SJCRH30 (cell line): ENCODE measurements at regions not wholly inside any gene's neighbourhood (a gene's known extent, or its start where the extent isn't known, plus 50 kb on each side); places are given as distances from the start of the nearest gene placed in this dataset.

ENCODE experiments used
- DNase-seq, 2 experiments: peaks; one replicate each; pipeline ENCODE4 v3.0.0-alpha.2; 2015 to 2020
- H3K27ac ChIP-seq: fragments of 250-450 bp; sonication (Bioruptor Pico); 2 replicates; pipeline ENCODE4 v1.5.1; 2020; ENCODE audit warnings: mild to moderate bottlenecking, moderate library complexity
- H3K27me3 ChIP-seq: fragments of 250-450 bp; sonication (Bioruptor Pico); 2 replicates; pipeline ENCODE4 v1.5.1; 2020; ENCODE audit warnings: mild to moderate bottlenecking, moderate library complexity
- H3K36me3 ChIP-seq: fragments of 250-450 bp; sonication (Bioruptor Pico); 2 replicates; pipeline ENCODE4 v1.5.1; 2020; ENCODE audit warnings: mild to moderate bottlenecking, moderate library complexity
- H3K4me1 ChIP-seq: fragments of 250-450 bp; sonication (Bioruptor Pico); 2 replicates; pipeline ENCODE4 v1.5.1; 2020; ENCODE audit warnings: mild to moderate bottlenecking, moderate library complexity
- H3K4me3 ChIP-seq: fragments of 250-450 bp; sonication (Bioruptor Pico); 2 replicates; pipeline ENCODE4 v1.5.1; 2020; ENCODE audit warnings: mild to moderate bottlenecking, moderate library complexity
- H3K9me3 ChIP-seq: fragments of 250-450 bp; sonication (Bioruptor Pico); replicated peaks from 2 replicates; pipeline ENCODE4 v1.5.1; 2020; ENCODE audit warnings: mild to moderate bottlenecking, moderate library complexity

DNA sequence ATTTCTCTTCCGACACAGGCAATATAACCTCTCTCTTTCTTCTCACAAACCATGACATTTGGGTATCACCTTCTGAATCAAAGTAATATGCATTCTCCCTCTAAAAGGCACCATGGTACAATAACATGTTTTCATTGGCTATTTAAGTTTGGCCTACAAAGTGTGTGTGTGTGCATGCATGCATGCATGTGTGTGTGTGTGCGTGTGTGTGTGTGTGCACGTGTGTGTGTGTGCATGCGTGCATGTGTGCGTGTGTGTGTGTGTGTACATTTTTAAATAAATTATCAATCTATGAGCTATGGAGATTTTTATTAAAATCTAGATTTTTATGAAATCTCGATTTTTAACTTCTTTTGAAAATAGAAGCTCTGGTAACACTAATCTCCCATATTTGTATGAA is 745.3 kb upstream of the ZEB2 start:
- no peaks in the 10 kb centered on the region for H3K36me3 ChIP-seq
- no peak for DNase-seq
- H3K4me1 ChIP-seq: no peaks in the 10 kb centered on the region
- H3K9me3 ChIP-seq: no peaks in the 10 kb centered on the region
- H3K27me3 ChIP-seq: no peaks in the 10 kb centered on the region
- no peak overlapping the region for H3K27ac ChIP-seq
- no peak overlapping the region for H3K4me3 ChIP-seq

DNA sequence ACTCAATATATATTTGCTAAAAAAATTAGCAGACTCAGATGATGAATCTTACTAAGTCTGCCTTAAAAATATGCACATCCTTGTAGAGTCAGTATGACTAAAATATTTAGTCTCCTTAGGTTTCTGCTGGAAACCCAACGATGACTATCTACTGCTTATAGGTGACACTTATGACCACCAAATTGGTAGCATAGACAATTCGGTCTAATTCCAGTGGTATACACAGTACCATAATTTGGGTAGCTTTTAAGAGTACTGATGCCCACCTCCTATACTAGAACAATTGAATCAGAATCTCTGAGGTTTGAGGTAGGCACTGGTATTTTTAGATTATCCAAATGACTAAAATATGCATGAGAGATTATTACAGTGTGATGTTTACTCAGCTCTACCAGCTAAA is 740.8 kb upstream of the ZEB2 start:
- DNase-seq: no peak

DNA sequence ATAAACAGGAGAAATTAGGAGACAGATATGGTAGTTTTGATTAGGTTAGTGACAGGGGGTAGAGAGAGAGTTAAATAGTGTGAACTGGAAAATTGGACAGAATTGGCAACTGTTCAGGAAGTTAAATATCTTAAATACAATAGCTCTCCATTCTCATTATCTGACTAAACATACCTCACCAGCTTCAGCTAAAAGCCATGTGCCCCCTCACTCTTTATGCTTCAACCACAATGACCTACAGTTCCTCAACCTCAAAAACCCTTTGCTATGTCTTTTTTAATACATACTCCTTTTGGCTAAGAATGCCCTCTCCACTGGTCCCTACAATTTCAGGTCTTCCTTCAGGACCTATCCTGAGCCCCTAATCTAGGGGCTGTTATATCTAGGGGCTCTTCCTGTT is 740.2 kb upstream of the ZEB2 start:
- H3K4me1 ChIP-seq: no peaks in the 10 kb centered on the region
- no peaks in the 10 kb centered on the region for H3K27me3 ChIP-seq
- peak in 1 of 2 experiments; percentile 30 for DNase-seq
- no peaks in the 10 kb centered on the region for H3K36me3 ChIP-seq
- H3K4me3 ChIP-seq: no peak overlapping the region
- no peaks in the 10 kb centered on the region for H3K9me3 ChIP-seq
- H3K27ac ChIP-seq: no peak overlapping the region

More for the DNA sequence above, 740.8 kb upstream of the ZEB2 start:
- Histone ChIP-seq H3K9me3 (no peaks in the 10 kb centered on the region), H3K4me1 (no peaks in the 10 kb centered on the region), H3K4me3 (no peak overlapping the region), H3K27ac (no peak overlapping the region), H3K36me3 (no peaks in the 10 kb centered on the region), H3K27me3 (no peaks in the 10 kb centered on the region)

DNA sequence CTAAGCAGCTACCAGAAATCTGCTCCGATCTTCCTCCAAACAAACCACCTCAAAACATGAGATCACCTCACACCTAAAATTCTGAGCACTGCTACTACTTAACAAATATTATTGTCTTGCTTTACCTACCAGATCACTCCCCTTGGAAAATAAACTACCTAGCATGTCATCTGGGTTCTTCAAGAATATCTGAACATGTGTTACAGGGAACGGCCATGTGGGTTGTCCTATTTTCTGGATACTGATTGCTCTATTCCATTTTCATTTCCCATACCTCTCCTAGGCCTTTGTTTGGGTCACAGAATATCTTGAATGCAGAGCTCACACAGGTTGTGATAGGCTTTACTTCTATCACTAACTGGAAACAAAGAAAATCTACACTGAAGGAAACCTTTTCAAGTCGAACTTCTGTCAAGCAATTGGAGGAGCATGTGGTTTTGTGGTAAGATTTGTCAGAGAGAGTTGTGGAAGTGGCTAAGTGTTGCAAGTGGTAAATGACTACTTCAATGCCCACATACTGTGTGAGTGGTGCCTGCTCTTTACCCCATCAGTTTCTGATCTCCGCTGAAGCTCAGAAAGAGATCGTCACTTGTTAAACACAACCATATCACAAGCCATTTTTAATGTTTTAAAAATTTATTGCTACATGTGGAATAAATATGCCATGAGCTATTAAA is 739.1 kb upstream of the ZEB2 start:
- peak in 1 of 2 experiments; percentile 16 for DNase-seq
- H3K4me1 ChIP-seq: no peaks in the 10 kb centered on the region
- no peaks in the 10 kb centered on the region for H3K27me3 ChIP-seq
- H3K9me3 ChIP-seq: no peaks in the 10 kb centered on the region
- H3K27ac ChIP-seq: no peak overlapping the region
- H3K36me3 ChIP-seq: no peaks in the 10 kb centered on the region
- H3K4me3 ChIP-seq: no peak overlapping the region

DNA sequence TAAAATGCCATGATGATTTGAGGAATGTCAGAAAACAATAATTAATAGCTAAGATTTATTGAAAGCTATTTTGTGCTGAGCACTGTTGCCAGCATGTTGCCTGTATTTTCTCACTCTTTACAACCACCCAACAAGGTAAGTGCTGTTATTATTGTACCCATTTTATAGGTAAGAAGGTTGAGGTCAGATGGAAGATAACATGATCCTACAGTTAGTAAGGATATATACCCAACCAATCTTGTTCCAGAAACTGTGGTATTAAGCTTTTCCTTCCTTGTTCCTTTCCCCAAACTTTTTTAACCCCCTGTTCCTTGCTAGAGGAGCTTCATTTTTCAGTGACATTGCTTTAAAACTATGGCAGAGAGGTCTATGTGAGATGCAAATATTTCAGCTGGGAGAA is 738.0 kb upstream of the ZEB2 start:
- H3K4me3 ChIP-seq: no peak overlapping the region

DNA sequence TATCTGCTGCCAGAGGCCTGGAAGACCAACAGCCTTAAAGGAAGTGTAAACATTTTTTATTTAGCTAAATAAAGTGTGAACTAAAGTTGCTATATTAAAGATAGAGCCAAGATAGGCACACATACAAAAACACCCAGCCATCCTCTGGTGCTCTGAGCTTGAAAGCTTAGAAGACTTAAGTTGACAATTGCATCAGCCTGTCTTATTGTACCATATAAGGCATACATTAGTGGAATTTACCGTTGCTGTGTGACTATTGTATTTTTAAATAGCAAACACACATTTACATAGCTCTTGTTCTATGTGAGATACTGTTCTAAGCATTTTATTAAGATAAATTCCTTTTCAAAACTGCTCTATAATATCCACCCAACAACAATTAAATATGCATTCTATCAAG is 736.6 kb upstream of the ZEB2 start:
- Histone ChIP-seq H3K36me3 (no peaks in the 10 kb centered on the region), H3K9me3 (no peaks in the 10 kb centered on the region), H3K4me1 (peaks cover 9% of the 10 kb centered on the region; the same call in 1 of the 2 replicates), H3K4me3 (no peak overlapping the region), H3K27ac (no peak overlapping the region), H3K27me3 (no peaks in the 10 kb centered on the region)
- DNase-seq: no peak

More for the DNA sequence above, 738.0 kb upstream of the ZEB2 start:
- no peaks in the 10 kb centered on the region for H3K36me3 ChIP-seq
- H3K9me3 ChIP-seq: no peaks in the 10 kb centered on the region
- H3K27ac ChIP-seq: no peak overlapping the region
- no peaks in the 10 kb centered on the region for H3K4me1 ChIP-seq
- DNase-seq: no peak
- H3K27me3 ChIP-seq: no peaks in the 10 kb centered on the region

DNA sequence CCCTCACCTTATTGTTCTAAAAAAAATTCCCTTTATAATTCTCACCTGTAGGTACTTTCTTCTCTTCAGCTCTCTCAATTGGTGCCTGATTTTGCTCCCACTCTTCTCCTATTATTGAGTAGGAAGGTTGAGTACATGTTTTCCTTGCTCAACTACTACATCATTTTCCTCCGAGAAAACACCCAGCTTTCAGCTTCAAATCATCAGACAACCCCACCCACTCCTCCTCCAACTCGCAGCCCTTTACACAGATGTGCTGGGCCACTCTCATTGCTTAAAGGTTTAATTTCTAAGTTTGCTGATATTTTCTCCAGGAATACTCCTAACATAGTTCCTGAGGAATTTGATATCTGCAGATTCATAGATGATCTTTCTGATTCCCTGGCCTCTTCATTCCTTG is 734.4 kb upstream of the ZEB2 start:
- DNase-seq: no peak
- peaks cover 9% of the 10 kb centered on the region; the same call in 1 of the 2 replicates for H3K4me1 ChIP-seq
- H3K4me3 ChIP-seq: no peak overlapping the region
- no peaks in the 10 kb centered on the region for H3K36me3 ChIP-seq
- no peak overlapping the region for H3K27ac ChIP-seq
- no peaks in the 10 kb centered on the region for H3K27me3 ChIP-seq
- H3K9me3 ChIP-seq: no peaks in the 10 kb centered on the region

DNA sequence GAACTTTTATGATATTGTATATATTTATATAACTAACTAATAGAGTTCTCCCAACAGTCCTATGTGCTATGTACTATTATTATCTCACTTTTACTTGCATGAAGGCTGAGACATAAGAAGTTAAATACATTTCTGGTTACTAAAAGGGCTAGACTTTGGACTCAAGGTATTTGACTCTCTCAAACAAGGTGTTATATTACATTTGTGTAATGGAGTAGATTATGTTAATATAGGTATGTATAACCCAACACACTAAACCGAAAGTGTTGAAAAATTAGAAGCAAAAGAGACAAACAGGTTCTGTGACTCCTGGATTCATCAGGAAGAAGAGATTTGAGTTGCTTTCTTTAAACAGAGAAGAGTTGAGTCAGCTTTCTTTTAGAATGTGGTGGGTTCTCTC is 733.6 kb upstream of the ZEB2 start:
- H3K27ac ChIP-seq: no peak overlapping the region
- H3K36me3 ChIP-seq: no peaks in the 10 kb centered on the region
- H3K4me3 ChIP-seq: no peak overlapping the region
- H3K4me1 ChIP-seq: peaks cover 9% of the 10 kb centered on the region; the same call in 1 of the 2 replicates
- no peaks in the 10 kb centered on the region for H3K9me3 ChIP-seq
- DNase-seq: no peak
- H3K27me3 ChIP-seq: no peaks in the 10 kb centered on the region

DNA sequence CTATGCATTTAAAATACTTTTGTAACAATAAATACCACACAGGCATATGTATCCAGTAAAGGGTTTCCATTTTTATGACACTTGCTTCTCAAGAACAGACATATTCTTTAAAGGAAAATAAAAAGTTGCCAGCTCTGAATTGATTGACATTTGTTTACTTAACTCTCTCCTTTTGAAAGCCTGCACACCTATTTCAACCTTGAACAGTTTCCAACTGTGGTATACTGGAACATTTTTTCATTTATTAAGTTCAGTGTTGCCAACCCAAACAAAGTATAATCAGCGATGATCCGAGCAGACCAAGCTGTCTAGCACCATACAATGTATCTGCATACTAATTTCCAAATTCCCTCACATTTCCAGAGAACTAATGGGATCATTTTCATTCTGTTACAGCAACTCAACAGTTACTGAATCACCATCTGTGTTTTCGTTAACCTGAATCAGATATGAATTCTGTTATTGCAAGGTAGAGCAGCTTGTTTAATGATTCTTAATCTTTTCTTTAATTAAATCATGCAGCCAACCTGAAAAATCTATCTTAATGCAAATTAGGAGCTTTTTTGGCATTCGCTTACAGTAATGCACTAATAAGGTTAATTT is 725.5 kb upstream of the ZEB2 start:
- Histone ChIP-seq H3K27me3 (no peaks in the 10 kb centered on the region), H3K4me3 (no peak overlapping the region), H3K27ac (no peak overlapping the region), H3K9me3 (no peaks in the 10 kb centered on the region), H3K4me1 (no peaks in the 10 kb centered on the region), H3K36me3 (no peaks in the 10 kb centered on the region)
- no peak for DNase-seq

DNA sequence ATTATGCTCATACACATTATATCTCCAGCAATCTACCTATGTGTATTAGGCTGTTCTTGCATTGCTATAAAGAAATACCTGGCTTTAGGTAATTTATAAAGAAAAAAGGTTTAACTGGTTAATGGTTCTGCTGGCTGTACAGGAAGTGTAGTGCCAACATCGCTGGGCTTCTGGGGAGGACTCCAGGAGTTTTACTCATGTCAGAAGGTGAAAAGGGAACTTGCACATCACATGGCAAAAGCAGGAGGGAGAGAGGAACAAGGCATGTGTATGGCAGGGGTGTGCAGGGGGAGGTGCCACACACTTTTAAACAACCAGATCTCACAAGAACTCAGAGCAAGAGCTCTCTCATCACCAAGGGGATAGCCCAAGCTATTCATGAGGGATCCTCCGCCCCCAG is 715.4 kb upstream of the ZEB2 start:
- no peak overlapping the region for H3K27ac ChIP-seq
- H3K36me3 ChIP-seq: no peaks in the 10 kb centered on the region
- no peak for DNase-seq
- no peaks in the 10 kb centered on the region for H3K27me3 ChIP-seq
- H3K4me1 ChIP-seq: peaks cover 8% of the 10 kb centered on the region
- H3K9me3 ChIP-seq: no peaks in the 10 kb centered on the region
- no peak overlapping the region for H3K4me3 ChIP-seq

DNA sequence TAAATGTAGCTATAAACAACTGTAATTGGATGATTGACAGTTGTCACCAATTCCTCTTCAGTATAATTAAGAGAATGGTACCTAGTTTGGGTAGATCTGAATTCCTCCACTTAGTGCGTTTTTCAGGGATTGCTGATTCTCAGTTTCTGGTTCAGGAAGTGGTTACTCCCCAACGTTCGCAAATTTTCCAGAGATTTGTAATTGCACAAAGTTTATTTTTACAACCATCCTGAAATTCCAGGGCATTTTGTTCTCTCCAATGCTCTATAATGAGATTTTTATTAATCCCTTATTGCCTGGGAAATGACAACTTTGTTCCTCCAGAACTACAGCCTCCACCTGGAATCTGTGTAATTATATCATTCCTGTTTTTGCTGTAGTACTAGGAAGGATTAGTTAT is 710.6 kb upstream of the ZEB2 start:
- peak in 1 of 2 experiments; percentile 19 for DNase-seq
- Histone ChIP-seq H3K9me3 (no peaks in the 10 kb centered on the region), H3K27ac (no peak overlapping the region), H3K4me3 (no peak overlapping the region), H3K27me3 (no peaks in the 10 kb centered on the region), H3K4me1 (peaks cover 9% of the 10 kb centered on the region), H3K36me3 (no peaks in the 10 kb centered on the region)

DNA sequence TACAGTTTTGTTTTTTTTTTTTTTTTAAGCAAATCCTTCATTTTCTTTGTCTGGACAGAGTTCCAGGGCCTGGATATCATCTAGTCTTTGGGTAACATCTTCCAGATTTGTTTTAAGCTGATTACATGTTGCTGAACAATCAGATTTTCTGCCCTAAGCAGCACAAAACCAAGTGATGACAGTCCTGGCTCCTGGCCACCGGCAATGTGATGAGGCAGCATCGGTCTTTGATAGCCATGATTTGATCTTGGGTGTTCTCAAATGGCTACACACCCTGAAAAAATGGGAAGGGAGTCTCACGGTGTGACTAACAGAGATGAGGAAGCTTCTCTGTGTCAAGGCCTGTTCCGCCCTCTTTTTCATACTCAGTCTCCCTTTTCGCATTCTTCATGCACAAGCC is 708.6 kb upstream of the ZEB2 start:
- Histone ChIP-seq H3K4me1 (peaks cover 9% of the 10 kb centered on the region), H3K9me3 (no peaks in the 10 kb centered on the region; the same call in 1 of the 2 replicates), H3K27ac (no peak overlapping the region), H3K27me3 (no peaks in the 10 kb centered on the region), H3K4me3 (no peak overlapping the region), H3K36me3 (no peaks in the 10 kb centered on the region)
- DNase-seq: no peak

DNA sequence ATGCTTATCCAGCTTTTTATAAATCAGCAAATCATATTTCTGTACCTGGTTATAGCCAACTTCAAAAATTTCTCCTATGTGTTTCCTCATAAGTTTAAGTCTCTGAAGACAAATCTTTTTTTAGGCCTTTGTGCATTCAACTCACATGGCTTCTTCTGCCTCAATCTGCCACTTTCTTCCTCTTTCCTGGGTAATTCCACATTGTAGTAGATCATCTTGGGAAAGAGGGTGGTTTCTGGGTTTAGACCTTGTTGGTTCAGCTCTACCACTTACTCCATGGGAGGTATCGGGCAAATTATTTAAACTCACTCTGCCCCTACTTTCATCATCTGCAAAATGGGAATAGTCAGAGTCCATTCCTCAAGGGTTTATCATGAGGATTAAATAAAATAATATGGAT is 707.0 kb upstream of the ZEB2 start:
- Histone ChIP-seq H3K27ac (no peak overlapping the region), H3K4me3 (no peak overlapping the region), H3K9me3 (no peaks in the 10 kb centered on the region; the same call in 1 of the 2 replicates), H3K27me3 (no peaks in the 10 kb centered on the region), H3K36me3 (no peaks in the 10 kb centered on the region), H3K4me1 (peaks cover 9% of the 10 kb centered on the region)
- DNase-seq: no peak

DNA sequence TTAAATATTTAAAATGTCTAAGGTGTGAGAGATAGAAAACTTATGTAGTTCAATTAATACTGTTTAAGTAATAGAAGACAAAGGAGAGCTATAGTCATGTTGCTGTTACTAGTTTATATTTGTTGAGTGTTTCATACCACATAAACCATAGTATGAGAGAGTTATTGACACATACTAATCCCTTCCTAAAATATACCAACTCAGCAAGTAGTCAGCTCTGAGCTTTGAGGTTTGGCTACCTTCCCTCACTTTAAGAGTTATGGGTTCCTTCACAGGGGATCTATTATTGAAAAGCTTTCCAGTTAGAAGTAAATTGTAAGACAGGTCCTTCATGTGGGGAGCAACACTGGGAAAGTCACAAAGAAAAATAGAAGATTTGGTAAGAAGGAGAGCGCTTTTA is 701.6 kb upstream of the ZEB2 start:
- H3K4me1 ChIP-seq: 0 out of 2 replicates have a peak, but pooled peaks cover 3% of the 10 kb centered on the region
- H3K36me3 ChIP-seq: no peaks in the 10 kb centered on the region
- no peaks in the 10 kb centered on the region; the same call in 1 of the 2 replicates for H3K9me3 ChIP-seq
- no peak overlapping the region for H3K27ac ChIP-seq
- no peaks in the 10 kb centered on the region for H3K27me3 ChIP-seq
- no peak overlapping the region for H3K4me3 ChIP-seq
- no peak for DNase-seq

DNA sequence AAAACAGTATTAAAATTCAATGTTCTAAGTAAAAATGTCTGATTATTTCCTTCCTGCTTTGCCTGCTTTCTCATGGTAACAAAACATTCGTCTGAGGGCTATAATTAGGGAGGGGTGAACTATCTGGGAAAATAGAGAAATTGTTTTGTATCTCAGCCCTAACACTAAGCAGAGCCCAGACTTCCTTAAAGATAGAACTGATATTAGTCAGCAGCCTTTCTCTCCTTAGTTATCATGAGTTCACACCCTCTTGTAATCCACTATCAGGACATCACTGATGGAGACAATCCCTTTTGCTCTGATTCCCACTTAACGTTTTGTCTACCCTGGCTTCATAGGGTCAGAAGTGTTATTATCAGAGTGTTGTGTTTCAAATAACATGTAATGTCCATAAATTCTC is 701.1 kb upstream of the ZEB2 start:
- no peak overlapping the region for H3K4me3 ChIP-seq
- no peak for DNase-seq
- H3K36me3 ChIP-seq: no peaks in the 10 kb centered on the region
- no peaks in the 10 kb centered on the region for H3K27me3 ChIP-seq
- 0 out of 2 replicates have a peak, but pooled peaks cover 3% of the 10 kb centered on the region for H3K4me1 ChIP-seq
- no peaks in the 10 kb centered on the region; the same call in 1 of the 2 replicates for H3K9me3 ChIP-seq
- no peak overlapping the region for H3K27ac ChIP-seq

DNA sequence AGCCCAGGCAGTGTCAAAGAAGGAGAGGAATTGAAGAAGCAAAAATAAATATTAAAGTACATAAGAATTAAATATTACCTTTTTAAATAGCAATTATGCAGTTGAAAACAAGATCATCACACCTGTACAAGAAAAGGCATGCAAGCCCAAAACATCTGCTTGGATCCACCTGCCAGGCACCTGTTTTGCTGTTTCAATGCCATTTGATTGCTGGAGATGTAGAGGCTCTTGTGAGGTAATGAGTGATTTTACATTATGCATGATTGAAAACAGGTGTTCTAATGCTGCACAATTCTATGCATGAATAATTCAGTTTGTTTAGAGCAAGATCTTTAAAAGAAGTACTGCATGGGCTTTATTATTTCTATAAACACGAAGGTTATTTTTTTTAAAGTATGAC is 700.6 kb upstream of the ZEB2 start:
- no peaks in the 10 kb centered on the region for H3K36me3 ChIP-seq
- DNase-seq: no peak
- no peak overlapping the region for H3K4me3 ChIP-seq
- 0 out of 2 replicates have a peak, but pooled peaks cover 3% of the 10 kb centered on the region for H3K4me1 ChIP-seq
- H3K27ac ChIP-seq: no peak overlapping the region
- H3K27me3 ChIP-seq: no peaks in the 10 kb centered on the region
- H3K9me3 ChIP-seq: no peaks in the 10 kb centered on the region; the same call in 1 of the 2 replicates
